Esophagus (tissue), 2 donors: ENCODE measurements at regions not wholly inside any gene's neighbourhood (a gene's known extent, or its start where the extent isn't known, plus 50 kb on each side); places are given as distances from the start of the nearest gene placed in this dataset.
"Not testable (repeated sequence)": the region's sequence is repeated elsewhere in the genome, so short reads cannot be mapped to it uniquely, and the experiment has no call there.

Experiments used
- H3K27ac ChIP-seq, 2 donors: one replicate each; pipeline ENCODE4 v1.5.1; 2013; ENCODE audit warnings: low read depth in 2 of 2, mild to moderate bottlenecking in 2 of 2, inconsistent platforms in 1 of 2, low read length in 1 of 2, moderate library complexity in 1 of 2
- H3K27me3 ChIP-seq, 2 donors: one replicate each; pipeline ENCODE4 v1.6.1; 2013; ENCODE audit warnings: low read length in 2 of 2, control low read depth in 1 of 2, mild to moderate bottlenecking in 1 of 2; ENCODE audit not compliant: insufficient read depth in 2 of 2, control insufficient read depth in 1 of 2
- H3K36me3 ChIP-seq, 2 donors: one replicate each; pipeline ENCODE4 v1.6.1; 2013; ENCODE audit warnings: low read length in 1 of 2; ENCODE audit not compliant: control insufficient read depth in 2 of 2, insufficient read depth in 2 of 2
- H3K4me1 ChIP-seq, 2 donors: one replicate each; pipeline ENCODE4 v1.6.1; 2013; ENCODE audit warnings: low read length in 1 of 2; ENCODE audit not compliant: control insufficient read depth in 2 of 2, insufficient read depth in 2 of 2
- H3K4me3 ChIP-seq, 2 donors: one replicate each; pipeline ENCODE4 v1.5.1; 2013; ENCODE audit warnings: low read length in 2 of 2, mild to moderate bottlenecking in 2 of 2, low read depth in 1 of 2, moderate library complexity in 1 of 2
- H3K9me3 ChIP-seq, 2 donors: one replicate each; pipeline ENCODE4 v1.6.1; 2013; ENCODE audit warnings: mild to moderate bottlenecking in 2 of 2, low read depth in 1 of 2, low read length in 1 of 2, moderate library complexity in 1 of 2; ENCODE audit not compliant: control insufficient read depth in 2 of 2, insufficient read depth in 1 of 2
- WGBS, 2 donors: extraction: QIAGEN DNeasy Blood & Tissue Kit; methylation state at CpG; one replicate each; pipeline ENCODE4 v1.1.7; 2013; 5-methylcytosine and 5-hydroxymethylcytosine counted together
- donor health status: healthy with polysubstance abuse.
- donor health status: Bipolar disorder and iron deficiency.

GRCh38 chr17:33875973-33876372 lies 379.1 kb upstream of the CCL2 start:
- Histone ChIP-seq H3K4me1 (peaks cover 0 to 4% of the 10 kb centered on the region in 2 donors), H3K9me3 (no peaks in the 10 kb centered on the region), H3K36me3 (no peaks in the 10 kb centered on the region), H3K4me3 (no peak overlapping the region), H3K27ac (no peak overlapping the region), H3K27me3 (no peaks in the 10 kb centered on the region)
- 80 to 87% methylated on average over 5 of the region's 5 CpGs for WGBS, 2 donors

DNA sequence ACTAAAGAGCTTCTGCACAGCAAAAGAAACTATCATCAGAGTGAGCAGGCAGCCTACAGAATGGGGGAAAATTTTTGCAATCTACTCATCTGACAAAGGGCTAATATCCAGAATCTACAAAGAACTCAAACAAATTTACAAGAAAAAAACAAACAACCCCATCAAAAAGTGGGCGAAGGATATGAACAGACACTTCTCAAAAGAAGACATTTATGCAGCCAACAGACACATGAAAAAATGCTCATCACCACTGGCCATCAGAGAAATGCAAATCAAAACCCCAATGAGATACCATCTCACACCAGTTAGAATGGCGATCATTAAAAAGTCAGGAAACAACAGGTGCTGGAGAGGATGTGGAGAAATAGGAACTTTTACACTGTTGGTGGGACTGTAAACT lies 372.8 kb upstream of the CCL2 start:
- not testable (repeated sequence) for H3K4me1 ChIP-seq, H3K27me3 ChIP-seq, H3K9me3 ChIP-seq, H3K27ac ChIP-seq, H3K4me3 ChIP-seq, H3K36me3 ChIP-seq
- WGBS, 2 donors: 87 to 100% methylated on average over 1 of the region's 2 CpGs

DNA sequence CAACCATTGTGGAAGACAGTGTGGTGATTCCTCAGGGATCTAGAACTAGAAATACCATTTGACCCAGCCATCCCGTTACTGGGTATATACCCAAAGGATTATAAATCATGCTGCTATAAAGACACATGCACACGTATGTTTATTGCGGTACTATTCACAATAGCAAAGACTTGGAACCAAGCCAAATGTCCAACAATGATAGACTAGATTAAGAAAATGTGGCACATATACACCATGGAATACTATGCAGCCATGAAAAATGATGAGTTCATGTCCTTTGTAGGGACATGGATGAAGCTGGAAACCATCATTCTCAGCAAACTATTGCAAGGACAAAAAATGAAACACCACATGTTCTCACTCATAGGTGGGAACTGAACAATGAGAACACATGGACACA lies 372.4 kb upstream of the CCL2 start:
- H3K4me3 ChIP-seq, H3K27ac ChIP-seq, H3K4me1 ChIP-seq, H3K27me3 ChIP-seq, H3K9me3 ChIP-seq, H3K36me3 ChIP-seq: not testable (repeated sequence)
- 57 to 89% methylated on average over 1 to 3 of the region's 3 CpGs for WGBS, 2 donors

GRCh38 chr17:33888455-33888854 lies 366.6 kb upstream of the CCL2 start:
- Histone ChIP-seq H3K27me3 (no peaks in the 10 kb centered on the region), H3K9me3 (no peaks in the 10 kb centered on the region), H3K36me3 (no peaks in the 10 kb centered on the region), H3K27ac (no peak overlapping the region), H3K4me3 (no peak overlapping the region), H3K4me1 (no peaks in the 10 kb centered on the region)
- 40 to 56% methylated on average over 3 of the region's 3 CpGs for WGBS, 2 donors

DNA sequence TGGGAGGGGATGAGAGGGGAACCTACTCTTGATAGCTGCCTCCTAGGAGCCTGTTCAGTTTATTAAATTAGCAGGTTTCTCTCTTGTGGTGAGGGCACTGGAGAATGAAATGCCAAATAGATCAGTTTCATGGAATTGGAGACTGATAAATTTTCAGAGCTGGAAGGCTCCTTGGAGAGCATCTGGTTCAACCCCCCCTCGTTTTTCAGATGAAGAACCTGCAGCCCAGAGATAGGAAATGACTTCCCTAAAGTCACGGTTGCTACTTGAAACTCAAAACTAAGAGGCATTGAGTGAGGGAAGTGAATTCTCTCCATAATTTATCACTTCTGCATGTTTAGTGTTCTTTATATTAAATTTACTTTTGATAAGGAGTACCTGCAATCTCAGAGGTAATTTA lies 366.0 kb upstream of the CCL2 start:
- Histone ChIP-seq H3K36me3 (no peaks in the 10 kb centered on the region), H3K4me3 (no peak overlapping the region), H3K27ac (no peak overlapping the region), H3K4me1 (no peaks in the 10 kb centered on the region), H3K9me3 (no peaks in the 10 kb centered on the region), H3K27me3 (no peaks in the 10 kb centered on the region)
- 40 to 44% methylated on average over 2 of the region's 2 CpGs for WGBS, 2 donors

DNA sequence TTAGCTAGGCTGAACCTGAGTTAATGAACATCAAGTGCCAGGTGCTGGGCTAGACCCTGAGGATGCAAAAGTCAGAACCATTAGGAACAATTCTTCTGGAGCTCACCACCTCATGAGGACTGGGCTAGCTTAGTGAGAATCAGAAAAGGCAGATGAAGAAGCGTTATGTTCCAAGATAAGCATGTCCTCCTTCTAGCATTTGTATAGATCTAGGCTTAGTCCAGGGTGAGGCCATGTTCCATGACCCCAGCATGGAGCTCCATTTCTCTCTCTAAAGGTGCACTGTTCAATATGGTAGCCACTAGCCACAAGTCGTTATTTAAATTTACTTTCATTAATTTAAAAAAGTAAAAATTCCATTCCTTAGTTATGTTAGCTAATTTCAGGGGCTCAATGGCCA lies 365.3 kb upstream of the CCL2 start:
- 81 to 82% methylated on average over 2 of the region's 2 CpGs for WGBS, 2 donors
- no peaks in the 10 kb centered on the region for H3K4me1 ChIP-seq
- no peak overlapping the region for H3K4me3 ChIP-seq
- no peak overlapping the region for H3K27ac ChIP-seq
- H3K27me3 ChIP-seq: no peaks in the 10 kb centered on the region
- no peaks in the 10 kb centered on the region for H3K36me3 ChIP-seq
- no peaks in the 10 kb centered on the region for H3K9me3 ChIP-seq

GRCh38 chr17:33892717-33893591 lies 362.1 kb upstream of the CCL2 start:
- 46 to 52% methylated on average over 6 of the region's 6 CpGs for WGBS, 2 donors
- Histone ChIP-seq H3K4me3 (no peak overlapping the region), H3K36me3 (no peaks in the 10 kb centered on the region), H3K27ac (no peak overlapping the region), H3K9me3 (no peaks in the 10 kb centered on the region), H3K4me1 (no peaks in the 10 kb centered on the region), H3K27me3 (peaks cover 0 to 5% of the 10 kb centered on the region in 2 donors)

GRCh38 chr17:33895491-33895890 lies 359.6 kb upstream of the CCL2 start:
- Histone ChIP-seq H3K27ac (no peak overlapping the region), H3K9me3 (no peaks in the 10 kb centered on the region), H3K4me3 (no peak overlapping the region), H3K36me3 (no peaks in the 10 kb centered on the region), H3K4me1 (no peaks in the 10 kb centered on the region), H3K27me3 (peaks cover 0 to 5% of the 10 kb centered on the region in 2 donors)
- WGBS, 2 donors: 49 to 69% methylated on average over 3 of the region's 3 CpGs

- H3K36me3 ChIP-seq: no peaks in the 10 kb centered on the region
- H3K9me3 ChIP-seq: no peaks in the 10 kb centered on the region
- peaks cover 0 to 5% of the 10 kb centered on the region in 2 donors for H3K27me3 ChIP-seq
- H3K27ac ChIP-seq: no peak overlapping the region
- 65% methylated on average over 6 of the region's 6 CpGs for WGBS, 2 donors
- H3K4me3 ChIP-seq: no peak overlapping the region
- H3K4me1 ChIP-seq: no peaks in the 10 kb centered on the region
These were observed 358.8 kb upstream of the CCL2 start for GRCh38 chr17:33896263-33896662.

GRCh38 chr17:33901085-33901484 lies 354.0 kb upstream of the CCL2 start:
- no peak overlapping the region for H3K27ac ChIP-seq
- H3K9me3 ChIP-seq: no peaks in the 10 kb centered on the region
- H3K27me3 ChIP-seq: peaks cover 0 to 5% of the 10 kb centered on the region in 2 donors
- no peaks in the 10 kb centered on the region for H3K36me3 ChIP-seq
- 73 to 75% methylated on average over 2 of the region's 2 CpGs for WGBS, 2 donors
- H3K4me1 ChIP-seq: no peaks in the 10 kb centered on the region
- H3K4me3 ChIP-seq: no peak overlapping the region
